ENCODE measurements at regions not wholly inside any gene's neighbourhood (a gene's known extent, or its start where the extent isn't known, plus 50 kb on each side); places are given as distances from the start of the nearest gene placed in this dataset.

DNA sequence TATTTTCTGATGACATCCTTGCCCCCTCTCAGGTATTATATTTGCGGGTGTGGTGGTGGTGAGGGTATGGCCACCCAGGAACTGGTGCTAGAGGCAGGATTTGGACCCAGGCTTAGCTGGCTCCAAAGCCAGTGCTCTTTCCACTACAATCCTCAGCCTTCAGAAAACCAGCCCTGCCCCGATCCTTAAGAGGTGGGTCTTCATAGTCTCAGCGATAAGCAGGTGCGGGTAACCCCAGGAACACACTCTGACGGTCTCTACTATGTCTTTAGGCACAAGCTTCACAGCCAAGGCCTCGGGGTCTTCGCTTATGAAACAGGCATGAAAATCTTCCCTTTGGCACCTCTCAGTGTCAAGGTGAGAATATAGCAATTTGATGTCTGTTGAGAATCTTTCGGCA, 169.3 kb downstream of the FGF18 start:
- Histone ChIP-seq H3F3A (ENCODE audit: low read depth) (no peaks in the 10 kb centered on the region), H3K4me1 (no peaks in the 10 kb centered on the region), H3K9ac (no peak overlapping the region), H3K27ac (no peak overlapping the region), H3K9me3 (ENCODE audit: low read depth) (no peaks in the 10 kb centered on the region), H3K4me3 (no peak overlapping the region), H3K4me2 (no peak overlapping the region), H4K20me1 (ENCODE audit: low read depth) (no peaks in the 10 kb centered on the region), H3K79me2 (ENCODE audit: low read depth) (no peaks in the 10 kb centered on the region), H2AFZ (replicated peaks) (no peak overlapping the region), H3K36me3 (no peaks in the 10 kb centered on the region), H3K27me3 (no peaks in the 10 kb centered on the region)
- TF ChIP-seq CTCF (IDR thresholded peaks at IDR 0.05) (no peak), EZH2phosphoT487 (IDR thresholded peaks at IDR 0.05) (no peak), EZH2 (IDR thresholded peaks at IDR 0.05) (no peak)
- no peaks in the 10 kb centered on the region for H3K36me3 Mint-ChIP-seq
- H3K9me3 Mint-ChIP-seq, result peaks cover 3% of the 10 kb centered on the region
- peaks cover 2% of the 10 kb centered on the region for H3K27me3 Mint-ChIP-seq (ENCODE audit: insufficient read depth, low read depth)
- no peak for DNase-seq (ENCODE audit: low spot score)
- H3K27ac Mint-ChIP-seq, result no peak overlapping the region
- no peak overlapping the region for H3K4me3 Mint-ChIP-seq
- H3K4me1 Mint-ChIP-seq, result no peaks in the 10 kb centered on the region

DNA sequence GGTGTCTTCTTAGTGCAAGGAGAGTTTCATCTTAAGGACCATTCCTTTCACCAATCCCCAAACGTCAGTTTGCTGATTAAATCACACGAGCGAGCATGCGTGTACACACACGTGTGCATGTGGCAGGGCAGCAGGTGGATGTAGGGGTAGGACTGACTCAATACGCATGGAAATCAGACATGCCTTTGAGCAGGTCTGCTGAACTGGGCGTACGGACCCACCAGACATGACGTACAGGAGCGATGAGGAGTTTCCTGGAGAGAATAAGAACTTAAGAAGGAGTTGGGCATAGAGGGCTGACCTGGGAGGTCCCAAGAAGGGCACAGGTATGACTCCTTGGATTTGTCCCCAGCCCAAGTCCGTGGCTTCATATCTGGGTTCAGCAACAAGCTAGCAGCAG, 170.0 kb downstream of the FGF18 start:
- no peak overlapping the region for H3K27ac Mint-ChIP-seq
- Histone ChIP-seq H3F3A (ENCODE audit: low read depth) (no peaks in the 10 kb centered on the region), H3K4me1 (no peaks in the 10 kb centered on the region), H3K4me2 (no peak overlapping the region), H3K4me3 (no peak overlapping the region), H3K9ac (no peak overlapping the region), H3K36me3 (no peaks in the 10 kb centered on the region), H3K79me2 (ENCODE audit: low read depth) (no peaks in the 10 kb centered on the region), H2AFZ (replicated peaks) (no peak overlapping the region), H3K27ac (no peak overlapping the region), H3K9me3 (ENCODE audit: low read depth) (no peaks in the 10 kb centered on the region), H3K27me3 (no peaks in the 10 kb centered on the region), H4K20me1 (ENCODE audit: low read depth) (no peaks in the 10 kb centered on the region)
- H3K36me3 Mint-ChIP-seq, result no peaks in the 10 kb centered on the region
- no peaks in the 10 kb centered on the region for H3K4me1 Mint-ChIP-seq
- no peak overlapping the region for H3K4me3 Mint-ChIP-seq
- H3K9me3 Mint-ChIP-seq, result peaks cover 3% of the 10 kb centered on the region
- TF ChIP-seq EZH2phosphoT487 (IDR thresholded peaks at IDR 0.05) (no peak), CTCF (IDR thresholded peaks at IDR 0.05) (no peak), EZH2 (IDR thresholded peaks at IDR 0.05) (no peak)
- no peak for DNase-seq (ENCODE audit: low spot score)
- H3K27me3 Mint-ChIP-seq (ENCODE audit: insufficient read depth, low read depth), result peaks cover 2% of the 10 kb centered on the region

- no peak for TF ChIP-seq CTCF (IDR thresholded peaks at IDR 0.05)
- TF ChIP-seq EZH2 (IDR thresholded peaks at IDR 0.05), result no peak
- TF ChIP-seq EZH2phosphoT487 (IDR thresholded peaks at IDR 0.05), result no peak
- Histone ChIP-seq H2AFZ (replicated peaks) (no peak overlapping the region), H3K4me2 (no peak overlapping the region), H3K4me3 (no peak overlapping the region), H4K20me1 (ENCODE audit: low read depth) (no peaks in the 10 kb centered on the region), H3K9me3 (ENCODE audit: low read depth) (no peaks in the 10 kb centered on the region), H3K79me2 (ENCODE audit: low read depth) (no peaks in the 10 kb centered on the region), H3K4me1 (no peaks in the 10 kb centered on the region), H3K9ac (no peak overlapping the region), H3K27me3 (no peaks in the 10 kb centered on the region), H3K27ac (no peak overlapping the region), H3F3A (ENCODE audit: low read depth) (no peaks in the 10 kb centered on the region), H3K36me3 (no peaks in the 10 kb centered on the region)
- H3K27me3 Mint-ChIP-seq (ENCODE audit: insufficient read depth, low read depth), result peaks cover 10% of the 10 kb centered on the region
- H3K4me3 Mint-ChIP-seq, result no peak overlapping the region
- H3K36me3 Mint-ChIP-seq, result no peaks in the 10 kb centered on the region
- peaks cover 2% of the 10 kb centered on the region for H3K9me3 Mint-ChIP-seq
- DNase-seq (ENCODE audit: low spot score), result peak; percentile 0
- H3K27ac Mint-ChIP-seq, result no peak overlapping the region
- H3K4me1 Mint-ChIP-seq, result no peaks in the 10 kb centered on the region
Observed at GRCh38 chr5:171592076-171592475, 172.6 kb downstream of the FGF18 start.

DNA sequence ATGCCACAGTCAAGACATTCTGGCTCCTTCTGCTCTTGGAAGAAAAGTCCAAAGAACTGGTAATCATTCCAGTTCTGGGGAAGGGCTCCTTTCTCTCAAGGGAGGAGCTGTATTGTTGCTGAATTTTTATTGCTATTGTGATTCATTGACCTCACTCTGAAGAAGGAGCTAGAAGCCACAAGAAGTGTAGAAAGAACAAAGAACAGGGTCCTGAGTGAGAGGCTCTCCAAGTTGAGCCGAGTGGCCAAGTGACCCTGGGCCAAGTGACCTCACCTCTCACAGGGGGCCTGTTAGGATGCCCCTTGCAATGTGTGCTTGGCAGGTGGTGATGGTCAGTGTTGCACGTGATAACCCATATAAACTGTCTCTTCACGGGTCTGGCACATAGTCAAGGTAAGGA, 173.3 kb downstream of the FGF18 start:
- Histone ChIP-seq H3K36me3 (no peaks in the 10 kb centered on the region), H3K9me3 (ENCODE audit: low read depth) (no peaks in the 10 kb centered on the region), H3K27me3 (no peaks in the 10 kb centered on the region), H3K4me1 (no peaks in the 10 kb centered on the region), H3K79me2 (ENCODE audit: low read depth) (no peaks in the 10 kb centered on the region), H3K27ac (no peak overlapping the region), H3F3A (ENCODE audit: low read depth) (no peaks in the 10 kb centered on the region), H3K9ac (no peak overlapping the region), H3K4me2 (no peak overlapping the region), H4K20me1 (ENCODE audit: low read depth) (no peaks in the 10 kb centered on the region), H3K4me3 (no peak overlapping the region), H2AFZ (replicated peaks) (no peak overlapping the region)
- peaks cover 12% of the 10 kb centered on the region for H3K27me3 Mint-ChIP-seq (ENCODE audit: insufficient read depth, low read depth)
- H3K36me3 Mint-ChIP-seq, result no peaks in the 10 kb centered on the region
- TF ChIP-seq EZH2 (IDR thresholded peaks at IDR 0.05), result no peak
- H3K4me1 Mint-ChIP-seq, result no peaks in the 10 kb centered on the region
- no peak overlapping the region for H3K4me3 Mint-ChIP-seq
- no peak overlapping the region for H3K27ac Mint-ChIP-seq
- DNase-seq (ENCODE audit: low spot score), result no peak
- H3K9me3 Mint-ChIP-seq, result peaks cover 2% of the 10 kb centered on the region

All from neural progenitor cell (in vitro differentiated cells).